Inflammatory macrophage treated with lipopolysaccharide for 4 hours (primary cell): ENCODE measurements at regions not wholly inside any gene's neighbourhood (a gene's known extent, or its start where the extent isn't known, plus 50 kb on each side); places are given as distances from the start of the nearest gene placed in this dataset.
A peak's percentile ranks its signal among the peaks of the same experiment; 100 is the strongest.
"Not testable (repeated sequence)": the region's sequence is repeated elsewhere in the genome, so short reads cannot be mapped to it uniquely, and the experiment has no call there.

Experiments
- DNase-seq: peaks from one replicate; pipeline ENCODE4 v3.0.0-alpha.2; 2020

DNA sequence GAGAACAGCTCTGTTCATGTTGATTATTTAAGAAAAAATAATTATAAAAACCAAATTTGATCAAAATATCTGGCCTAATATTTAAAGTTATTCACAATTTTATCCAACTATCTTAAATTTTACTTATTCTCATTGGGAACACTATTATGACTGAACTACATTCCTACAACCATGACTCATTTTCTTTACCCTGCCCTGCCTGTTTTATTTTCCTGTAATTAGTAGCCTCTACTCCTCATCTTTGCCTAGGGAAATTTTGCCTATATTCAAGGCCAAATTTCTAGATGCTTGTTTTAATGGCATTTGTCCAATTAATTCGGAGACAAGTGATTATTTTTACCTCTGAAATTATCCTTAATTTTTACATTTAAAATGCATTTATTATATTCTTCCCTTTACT is 289.7 kb upstream of the TMEM229A start:
- no peak for DNase-seq

- no peak for DNase-seq
These were observed 286.0 kb upstream of the TMEM229A start for GRCh38 chr7:124318721-124319450.

DNA sequence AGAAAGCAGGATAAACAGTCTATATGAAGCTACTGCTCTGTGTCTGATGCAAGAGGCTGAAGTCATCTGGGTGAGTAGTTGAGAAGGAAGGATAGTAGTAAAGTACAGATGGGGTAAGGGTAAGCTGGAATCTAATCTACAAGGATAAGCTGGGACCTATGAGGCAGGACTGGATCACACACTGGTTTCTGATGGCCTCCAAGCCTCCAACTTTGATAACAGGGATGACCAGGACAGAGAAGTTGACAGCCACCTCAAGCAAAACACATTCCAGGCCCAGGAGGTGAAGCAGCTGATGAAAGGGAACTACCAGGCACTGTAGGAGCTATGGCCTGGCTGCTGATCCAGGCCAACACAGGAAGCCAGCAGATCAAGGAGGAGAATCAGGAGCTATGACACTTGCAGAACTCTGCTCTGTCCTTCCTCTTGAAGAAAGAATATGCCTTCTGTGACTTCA is 278.1 kb upstream of the TMEM229A start:
- no peak for DNase-seq

DNA sequence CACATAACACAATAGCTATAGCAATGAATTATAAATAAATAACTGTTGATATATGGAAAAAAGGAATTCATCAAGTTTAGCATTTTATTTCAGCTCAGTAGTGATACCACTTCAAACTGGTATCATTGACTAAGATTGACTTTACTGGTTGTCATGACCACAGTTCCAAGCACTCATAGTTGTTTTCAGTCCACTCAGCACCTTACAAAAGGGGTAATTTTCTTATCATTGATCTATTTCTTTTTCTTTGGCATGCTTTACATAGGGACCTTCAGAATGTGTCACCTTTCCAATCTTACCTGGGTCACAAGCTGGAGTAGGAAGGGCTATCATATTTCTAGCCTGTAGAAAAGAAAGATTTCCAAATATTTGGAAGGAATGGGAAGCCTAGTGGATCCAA is 275.5 kb upstream of the TMEM229A start:
- DNase-seq, result no peak

- no peak for DNase-seq
These were observed 262.4 kb upstream of the TMEM229A start for GRCh38 chr7:124295289-124295688.

DNA sequence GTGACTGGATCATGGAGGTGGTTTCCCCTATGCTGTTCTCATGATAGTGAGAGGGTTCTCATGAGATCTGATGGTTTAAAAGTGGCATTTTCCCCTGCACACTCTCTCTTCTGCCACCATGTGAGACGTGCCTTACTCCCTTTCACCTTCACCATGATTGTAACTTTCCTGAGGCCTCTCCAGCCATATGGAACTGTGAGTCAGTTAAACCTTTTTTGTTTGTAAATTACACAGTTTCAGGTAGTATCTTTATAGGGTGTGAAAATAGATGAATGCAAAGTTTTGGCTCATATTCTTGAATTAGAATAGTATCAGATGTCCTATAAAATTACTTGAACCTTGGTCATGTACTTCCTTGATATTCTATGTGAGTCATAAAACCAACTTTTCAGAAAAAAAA is 252.1 kb upstream of the TMEM229A start:
- no peak for DNase-seq

DNA sequence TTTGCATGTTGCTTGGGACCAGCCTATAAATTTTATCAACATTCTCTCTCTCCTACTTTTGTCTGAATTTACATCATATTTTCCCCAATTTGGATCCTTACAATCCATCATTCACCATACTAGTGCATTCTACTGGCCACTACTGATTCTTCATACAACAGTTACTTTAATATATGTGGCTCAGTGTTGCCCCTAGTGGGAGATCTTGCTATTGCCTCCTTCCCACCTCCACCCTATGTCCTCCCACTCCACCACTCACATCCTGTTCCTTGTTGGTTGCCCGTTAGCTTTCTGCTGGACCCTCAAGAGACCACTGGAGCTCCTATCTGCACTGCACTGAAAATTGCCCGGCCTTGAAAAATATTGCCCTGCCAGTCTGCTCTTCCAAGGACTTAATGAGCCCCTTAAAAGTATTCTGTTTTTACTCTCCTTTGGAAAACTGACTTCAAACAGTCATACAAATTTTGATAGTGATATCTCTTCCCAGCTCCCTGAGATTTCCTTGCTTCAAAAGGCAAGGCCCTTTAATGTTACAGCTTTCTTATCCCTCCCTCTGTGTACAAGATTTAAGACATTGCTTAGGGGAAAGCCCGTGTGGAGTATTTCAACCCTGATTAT is 243.2 kb upstream of the TMEM229A start:
- peak; percentile 15 for DNase-seq

DNA sequence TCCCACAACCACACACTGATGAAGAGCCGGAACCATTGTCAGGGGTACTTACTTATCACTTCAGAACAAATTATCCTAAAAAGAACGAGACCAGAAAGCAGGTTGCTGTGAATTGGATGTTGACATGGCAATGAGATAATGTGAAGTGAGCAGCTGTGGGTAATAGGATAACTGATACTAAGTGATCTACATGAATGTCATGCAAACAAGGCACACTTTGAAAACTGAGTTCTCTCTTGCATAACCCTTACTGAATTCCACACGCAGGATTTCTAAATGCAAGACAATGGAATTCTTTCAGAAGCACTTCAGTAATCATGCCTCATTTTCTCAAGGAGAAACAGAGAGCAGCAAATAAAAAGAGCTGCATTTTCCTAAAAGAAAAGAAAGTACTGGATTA is 242.5 kb upstream of the TMEM229A start:
- DNase-seq, result no peak

DNA sequence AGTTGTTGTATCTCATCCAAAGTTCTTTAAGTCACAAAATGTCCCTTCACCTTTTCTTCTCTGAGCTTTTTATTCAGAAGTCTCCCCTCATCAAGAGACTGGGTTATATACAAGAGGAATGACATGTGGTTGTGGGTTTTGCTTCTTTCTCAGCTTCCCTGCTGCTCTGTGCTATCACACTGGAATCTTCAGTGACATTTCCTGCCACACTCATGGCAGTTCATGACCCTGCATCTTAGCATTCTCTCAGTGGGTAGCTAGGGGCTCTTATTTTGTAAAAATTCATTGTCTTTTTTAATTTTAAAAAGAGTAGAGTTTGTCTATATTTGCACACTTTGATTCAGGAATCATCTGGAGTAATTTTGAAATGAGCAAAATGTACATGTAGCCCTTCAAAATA is 236.9 kb upstream of the TMEM229A start:
- DNase-seq, result no peak

- DNase-seq, result no peak
These were observed 234.3 kb upstream of the TMEM229A start for GRCh38 chr7:124267154-124267553.

GRCh38 chr7:124263232-124263827 is 230.5 kb upstream of the TMEM229A start:
- no peak for DNase-seq

DNA sequence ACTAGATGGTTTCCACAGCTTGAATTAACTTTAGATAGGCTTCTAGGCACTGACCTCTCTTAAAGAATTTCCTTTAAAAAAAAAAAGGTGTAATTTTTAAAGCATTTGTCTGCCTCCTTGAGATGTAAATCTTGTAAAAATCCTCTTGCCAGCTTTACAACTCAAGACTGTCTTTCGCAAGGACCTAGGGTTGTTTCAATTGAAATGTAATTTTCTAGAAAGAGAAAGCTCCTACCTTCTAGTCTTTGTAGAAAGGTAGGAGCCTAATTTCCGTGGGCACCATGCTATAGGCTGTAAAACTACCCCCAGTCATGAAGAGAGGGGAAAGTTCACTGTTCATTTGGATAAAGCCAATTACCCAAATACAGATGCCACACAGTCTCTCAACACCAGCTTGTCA is 228.8 kb upstream of the TMEM229A start:
- DNase-seq, result no peak

DNA sequence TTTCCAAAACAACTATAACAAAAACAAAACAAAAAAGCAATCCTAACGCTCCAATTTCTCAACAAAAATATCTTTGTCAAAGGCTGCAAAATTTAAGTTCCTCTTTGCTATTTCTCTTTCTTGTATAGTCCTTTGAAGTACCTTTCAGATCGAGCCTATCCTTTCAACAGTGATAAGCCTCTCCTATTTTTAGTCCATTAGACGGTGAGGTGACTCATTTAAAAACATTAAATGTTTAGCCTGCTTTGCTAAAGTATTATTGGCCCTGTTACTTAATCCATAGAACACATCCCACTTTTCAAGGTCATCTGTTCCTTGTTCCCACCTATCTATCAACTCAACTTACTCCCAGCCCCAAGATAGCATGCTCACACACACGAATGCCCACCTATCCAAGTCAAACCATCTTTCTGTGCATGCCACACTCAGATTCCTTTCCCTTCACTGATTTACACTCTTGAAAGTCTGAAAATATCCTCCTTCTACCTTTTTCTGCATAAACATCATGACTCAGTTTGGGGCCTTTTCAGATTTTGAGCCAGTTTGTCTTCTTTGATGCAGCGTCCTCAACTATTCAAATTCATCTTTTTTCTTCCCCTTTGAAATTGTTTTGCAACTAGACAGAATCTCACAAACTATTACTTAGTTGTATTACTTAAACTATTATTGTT is 224.9 kb upstream of the TMEM229A start:
- no peak for DNase-seq

DNA sequence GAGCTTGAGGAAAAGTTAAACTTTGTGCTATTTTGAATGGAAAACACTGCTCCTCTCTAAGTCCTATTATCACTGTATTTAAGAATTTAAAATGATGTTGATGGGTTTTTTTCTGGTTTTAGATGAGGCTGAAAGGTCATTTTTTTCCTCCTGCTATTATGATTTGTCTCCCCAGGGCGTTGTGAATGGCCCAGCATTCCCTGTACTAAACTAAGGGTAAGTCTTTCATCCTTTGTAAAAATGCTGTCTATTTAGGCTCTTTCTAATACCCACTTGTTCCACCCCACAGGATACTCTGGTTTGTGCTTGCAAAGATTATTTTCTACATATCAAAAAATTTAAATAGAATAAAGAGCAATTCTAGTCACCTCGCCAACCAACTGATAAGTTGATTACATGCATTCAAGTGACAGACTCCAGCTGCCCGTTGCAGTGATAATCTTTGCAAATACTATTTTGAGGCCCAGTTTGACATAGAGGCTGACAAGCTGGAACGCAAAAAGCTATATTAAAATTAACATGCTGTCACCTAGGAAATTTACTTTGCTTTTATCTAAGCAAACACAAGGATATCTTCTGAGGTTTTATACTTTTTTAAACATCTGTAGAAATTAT is 222.3 kb upstream of the TMEM229A start:
- no peak for DNase-seq

DNA sequence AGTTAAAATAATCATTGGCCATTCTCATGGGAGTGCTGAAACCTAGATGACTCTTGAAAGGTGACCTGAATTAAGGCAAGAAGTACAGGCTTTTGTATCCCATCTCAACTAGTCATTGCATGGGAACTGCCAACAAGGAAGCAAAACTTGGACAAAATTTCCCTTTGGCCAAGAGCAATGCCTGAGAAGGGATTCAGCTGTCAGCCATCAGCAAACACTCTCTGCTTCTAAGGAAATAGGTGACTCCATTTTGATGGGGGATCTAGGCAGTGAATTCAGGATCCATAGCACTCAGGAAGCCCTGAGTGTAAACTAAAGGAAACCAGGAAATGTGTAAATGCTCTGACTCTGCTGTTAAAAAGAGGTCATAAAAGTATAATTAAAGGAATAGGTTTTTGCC is 221.5 kb upstream of the TMEM229A start:
- DNase-seq, result no peak

DNA sequence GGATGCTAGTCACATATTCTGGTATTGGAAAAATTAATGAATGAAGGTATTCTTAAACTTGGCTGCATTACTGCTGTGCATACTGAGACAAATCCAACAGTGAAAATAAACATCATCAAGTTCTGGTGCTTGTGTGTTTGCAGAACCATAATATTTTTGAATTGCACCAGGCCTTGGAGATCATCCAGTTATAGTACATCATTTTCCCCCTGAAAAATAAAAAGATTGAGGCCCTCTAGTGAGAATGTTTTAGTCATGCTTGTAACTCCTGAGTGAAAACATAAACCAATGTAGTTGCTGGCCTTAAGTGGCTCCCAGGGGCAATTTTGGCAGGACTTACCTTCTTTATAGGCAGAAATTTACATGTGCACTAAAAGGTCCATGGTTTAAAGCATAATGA is 218.8 kb upstream of the TMEM229A start:
- no peak for DNase-seq

DNA sequence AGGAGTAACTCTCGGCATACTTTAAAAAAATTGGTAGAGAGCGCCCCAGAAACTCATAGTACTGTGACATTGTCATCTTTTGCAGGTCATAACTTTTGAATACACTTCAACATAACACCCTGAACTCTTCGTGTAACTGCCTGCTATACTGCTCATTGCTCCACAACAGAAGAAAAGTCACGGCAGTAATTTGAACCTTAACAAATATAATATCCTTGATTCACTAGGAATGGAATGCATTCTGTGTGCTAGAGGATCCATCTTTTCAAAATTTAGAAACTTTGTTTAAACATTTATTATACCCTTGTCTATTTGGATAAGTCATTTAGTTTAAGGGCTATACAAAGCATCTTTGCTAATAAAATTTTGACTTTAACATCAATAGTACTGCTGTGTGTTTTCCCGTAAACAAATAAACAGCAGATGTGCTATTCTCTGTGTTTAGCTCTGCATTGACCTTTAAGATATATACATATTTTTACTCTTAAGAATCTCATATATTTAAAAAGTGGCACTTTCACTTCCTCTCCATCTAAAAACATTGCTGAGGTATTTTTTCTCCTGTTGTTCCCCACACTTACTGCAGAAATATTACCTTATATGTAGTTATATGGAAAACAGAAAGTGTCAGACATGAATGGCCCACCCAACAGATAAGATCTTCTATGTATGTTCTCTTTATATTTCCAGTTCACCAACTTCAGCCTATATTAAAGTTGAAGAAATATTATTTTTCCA is 217.6 kb upstream of the TMEM229A start:
- DNase-seq, result no peak

- no peak for DNase-seq
These were observed 214.8 kb upstream of the TMEM229A start for GRCh38 chr7:124247691-124248090.

DNA sequence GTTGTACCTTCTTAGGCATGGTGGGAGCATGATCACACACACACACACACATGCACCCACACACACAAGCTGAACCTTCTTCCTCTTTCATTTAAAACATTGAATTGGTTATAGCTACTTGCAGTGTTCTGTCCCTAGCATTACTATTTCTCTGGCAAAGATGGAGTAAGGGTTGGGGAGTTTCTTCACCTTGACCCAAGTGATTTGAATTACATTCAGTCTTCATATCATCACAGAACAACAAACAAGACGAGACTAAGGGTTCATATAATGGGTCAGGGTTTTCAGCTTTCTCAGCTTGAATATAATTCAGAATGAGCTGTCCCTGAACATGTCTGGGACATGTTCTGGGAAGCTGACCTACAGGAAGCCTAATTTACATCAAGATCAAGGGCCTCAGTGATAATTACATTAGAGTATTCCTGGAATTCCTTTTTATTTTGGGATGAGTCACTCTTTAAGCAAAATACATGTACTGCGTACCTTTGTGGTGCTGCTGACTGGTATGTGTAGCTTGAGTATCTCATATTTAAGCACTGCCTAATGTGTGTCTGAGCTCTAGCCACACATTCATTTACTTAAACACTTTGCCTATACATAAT is 213.5 kb upstream of the TMEM229A start:
- DNase-seq, result no peak

DNA sequence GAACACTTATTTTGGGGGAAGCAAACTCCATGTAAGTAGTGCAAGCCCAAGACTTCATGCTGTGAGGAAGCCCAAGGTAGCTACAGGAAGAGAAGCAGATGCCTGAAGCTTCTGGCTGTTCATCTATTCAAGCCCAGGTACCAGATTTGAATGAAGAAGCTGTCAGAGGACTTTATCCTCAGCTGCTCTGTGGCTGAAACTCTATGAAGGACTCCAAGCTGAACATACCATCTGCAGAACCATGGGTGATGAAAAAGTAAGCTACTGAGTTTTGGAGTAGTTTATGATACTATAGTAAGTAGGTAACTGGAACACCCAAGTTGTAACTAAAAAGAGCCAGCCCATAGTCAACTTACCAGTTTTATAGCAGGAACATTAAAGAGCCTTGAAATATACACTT is 211.6 kb upstream of the TMEM229A start:
- DNase-seq, result not testable (repeated sequence)

DNA sequence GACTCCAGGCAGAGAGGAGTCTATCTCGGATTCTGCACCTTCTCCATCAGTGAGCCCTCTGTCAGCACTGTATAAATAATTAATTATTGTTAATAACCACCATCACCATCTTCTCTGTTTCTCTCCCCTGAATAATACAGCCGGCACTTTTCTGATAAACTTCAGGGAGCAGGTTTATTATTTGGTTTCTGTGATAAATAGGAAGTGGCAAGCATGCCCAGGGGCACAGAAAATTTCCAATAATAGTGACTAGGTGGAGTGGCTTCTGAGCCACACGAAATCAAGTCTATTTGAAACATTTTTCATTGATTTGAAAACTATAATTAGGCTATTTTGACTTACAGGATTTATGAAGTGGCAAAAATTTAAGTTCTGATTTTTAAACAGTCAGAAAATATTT is 186.8 kb upstream of the TMEM229A start:
- DNase-seq, result no peak

GRCh38 chr7:124208642-124209041 is 175.8 kb upstream of the TMEM229A start:
- DNase-seq, result no peak
